ENCODE measurements at regions not wholly inside any gene's neighbourhood (a gene's known extent, or its start where the extent isn't known, plus 50 kb on each side); places are given as distances from the start of the nearest gene placed in this dataset.

- TF ChIP-seq CTCF (IDR thresholded peaks at IDR 0.05; ENCODE audit: low read depth, low read length), result no peak
- no peak for TF ChIP-seq EZH2phosphoT487 (IDR thresholded peaks at IDR 0.05; ENCODE audit: low read depth)
These were observed 426.5 kb downstream of the NR2F1-AS1 start for GRCh38 chr5:93154535-93154934.

Measured in OCI-LY3 (cell line).